ENCODE measurements at regions not wholly inside any gene's neighbourhood (a gene's known extent, or its start where the extent isn't known, plus 50 kb on each side); places are given as distances from the start of the nearest gene placed in this dataset.
"Not testable (repeated sequence)": the region's sequence is repeated elsewhere in the genome, so short reads cannot be mapped to it uniquely, and the experiment has no call there.

DNA sequence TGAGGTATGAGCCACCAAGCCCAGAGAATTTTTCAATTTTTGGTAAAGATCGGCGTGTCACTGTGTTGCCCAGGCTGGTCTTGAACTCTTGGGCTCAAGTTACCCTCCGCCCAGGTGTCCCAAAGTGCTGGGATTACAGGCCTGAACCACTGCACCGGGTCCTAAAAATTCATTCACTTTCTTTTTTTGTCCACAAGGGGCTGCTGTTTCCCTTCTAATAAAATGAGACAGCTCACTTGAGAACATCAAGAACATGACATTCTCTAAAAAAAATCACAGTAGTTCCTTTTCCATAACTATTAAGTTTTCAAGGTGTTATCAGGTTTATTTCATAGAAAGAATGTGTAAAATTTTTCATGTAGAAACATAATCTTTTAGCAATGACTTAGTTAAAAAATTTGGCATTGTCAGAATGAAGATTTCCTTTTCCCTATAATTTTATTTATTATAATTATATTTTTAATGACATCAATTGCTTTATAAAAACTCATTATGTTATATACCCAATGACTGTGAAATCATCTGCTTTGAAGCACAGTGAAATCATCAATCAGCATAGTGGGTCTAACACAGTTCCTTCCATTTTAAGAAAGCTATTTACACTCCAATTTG is 1723.8 kb upstream of the DEFB115 start:
- peak; percentile 39 for DNase-seq (ENCODE audit: low spot score)

DNA sequence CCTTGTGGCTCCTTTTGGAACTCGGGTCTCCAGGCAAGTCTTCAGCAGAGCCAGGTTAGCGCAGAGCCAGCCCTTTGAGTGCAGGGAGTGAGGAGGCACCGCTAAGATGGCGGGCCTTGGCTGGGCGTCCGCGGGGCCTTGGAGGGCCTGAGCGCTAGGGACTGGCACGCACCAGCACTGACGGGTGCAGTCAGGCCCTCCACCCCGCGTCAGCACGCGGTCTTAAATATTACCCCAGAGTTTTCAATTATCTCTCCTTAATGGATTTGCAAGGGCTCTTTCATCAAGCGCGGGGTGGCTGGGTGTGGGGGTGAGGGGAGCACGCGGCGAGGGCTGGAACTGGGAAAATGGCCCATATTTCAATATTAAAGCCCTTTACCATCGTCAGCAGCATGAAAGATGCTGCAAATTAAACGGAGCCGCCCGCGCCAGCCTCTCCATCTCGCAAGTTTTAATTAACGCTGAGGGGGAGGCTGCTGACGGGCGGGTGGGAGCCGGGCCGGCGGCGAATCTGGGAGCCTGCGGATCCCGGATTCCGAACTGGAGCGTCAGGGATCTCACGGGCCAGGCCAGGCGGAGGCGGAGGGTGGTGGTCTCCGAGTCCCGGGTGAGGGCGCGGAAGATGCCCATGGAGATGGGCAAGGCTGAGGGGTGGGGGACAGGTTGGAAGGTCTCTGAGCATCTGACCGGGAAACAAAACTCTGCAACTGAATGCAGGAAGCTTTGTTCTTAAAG is 1690.4 kb upstream of the DEFB115 start:
- not testable (repeated sequence) for DNase-seq (ENCODE audit: low spot score)

DNA sequence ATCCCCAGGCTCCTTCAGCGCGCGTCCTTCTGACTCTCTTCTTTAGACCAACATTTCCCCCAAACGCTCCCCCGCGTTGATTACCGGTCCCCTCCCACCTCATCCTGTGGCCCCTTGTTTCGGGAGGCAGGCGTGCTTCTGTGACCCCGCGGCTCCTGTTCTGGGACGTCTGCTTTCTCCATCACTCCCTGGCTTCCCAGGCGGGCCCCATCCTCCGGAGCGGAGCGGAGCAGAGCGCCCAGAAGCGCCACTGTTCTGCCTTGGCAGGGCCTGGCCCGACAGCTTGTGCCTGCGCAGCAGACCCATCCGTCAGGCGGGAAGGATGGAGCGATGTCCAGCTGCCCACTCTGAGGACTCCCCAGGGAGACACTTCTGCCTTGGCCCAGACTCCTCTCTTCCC is 1689.8 kb upstream of the DEFB115 start:
- DNase-seq (ENCODE audit: low spot score) = not testable (repeated sequence)

DNA sequence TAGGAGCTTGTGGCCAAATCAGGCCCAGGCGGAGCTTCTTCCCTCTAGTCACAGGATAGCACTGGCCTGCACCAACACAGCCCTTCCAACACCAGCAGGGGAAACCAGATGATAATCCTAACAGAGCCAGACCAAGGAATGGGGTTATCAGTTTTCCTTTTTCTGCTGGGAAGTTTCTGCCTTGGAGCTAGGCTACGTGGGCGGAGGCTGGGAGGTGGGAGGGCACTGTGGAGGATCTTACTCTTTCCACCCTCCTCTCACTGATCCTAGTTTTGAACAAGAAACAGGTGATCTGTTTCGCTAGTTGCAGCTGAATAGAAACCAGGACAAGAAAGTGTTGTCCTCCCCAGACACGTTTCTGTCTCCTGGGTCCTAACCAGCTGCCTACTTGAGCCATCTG is 1687.3 kb upstream of the DEFB115 start:
- not testable (repeated sequence) for DNase-seq (ENCODE audit: low spot score)

DNA sequence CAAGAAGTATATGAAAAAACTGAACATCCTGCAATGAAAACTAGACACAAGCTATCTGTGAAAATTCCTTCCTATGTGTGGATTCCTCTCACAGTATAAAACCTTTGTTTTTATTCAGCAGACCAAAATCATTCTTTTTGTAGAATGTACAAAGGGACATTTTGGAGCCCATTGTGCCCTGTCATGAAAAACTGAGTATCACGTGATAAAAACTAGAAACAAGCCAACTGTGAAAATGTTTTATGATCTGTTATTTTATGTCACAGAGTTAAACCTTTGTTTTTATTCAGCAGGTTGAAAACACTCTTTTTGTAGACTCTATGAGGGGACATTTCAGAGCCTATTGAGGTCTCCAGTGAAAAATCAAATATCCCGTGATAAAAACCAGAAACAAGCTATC is 1667.9 kb upstream of the DEFB115 start:
- not testable (repeated sequence) for DNase-seq (ENCODE audit: low spot score)

DNA sequence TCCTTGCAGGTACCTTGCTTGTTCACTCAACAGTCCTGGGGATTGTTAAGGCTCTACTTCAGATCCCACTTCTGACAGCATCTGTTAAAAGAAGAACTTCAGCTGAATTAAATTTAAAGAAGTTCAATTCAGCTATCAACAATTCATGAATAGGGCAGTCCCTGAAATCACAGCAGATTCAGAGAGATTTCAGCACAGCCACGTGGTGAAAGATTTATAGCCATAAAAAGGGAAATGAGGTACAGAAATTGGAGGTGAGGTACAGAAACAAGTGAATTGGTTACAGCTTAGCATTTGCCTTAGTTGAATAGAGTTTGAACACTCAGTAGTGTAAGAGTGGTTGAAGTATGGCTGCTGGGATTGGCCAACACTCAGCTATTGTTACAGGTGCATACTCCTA is 1653.3 kb upstream of the DEFB115 start:
- DNase-seq (ENCODE audit: low spot score) = not testable (repeated sequence)

DNA sequence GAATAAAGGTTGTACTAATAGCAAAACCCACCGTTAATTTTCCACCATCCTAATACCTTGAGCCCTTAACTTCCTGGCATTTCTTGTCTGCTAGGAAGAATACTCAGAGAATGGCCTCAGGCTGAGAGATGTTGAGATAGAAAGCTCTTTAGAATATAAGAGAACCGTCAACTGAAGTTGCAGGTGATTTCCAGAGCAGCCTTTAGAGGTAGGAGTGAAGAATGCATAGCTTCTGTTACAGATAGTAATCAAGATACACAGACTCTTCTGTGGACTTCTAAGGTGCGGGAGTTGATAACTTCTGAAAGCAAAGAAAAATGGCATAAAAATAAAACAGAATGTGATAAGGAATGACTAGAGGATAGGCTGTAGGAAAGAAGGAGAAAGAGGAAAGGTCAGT is 1651.3 kb upstream of the DEFB115 start:
- not testable (repeated sequence) for DNase-seq (ENCODE audit: low spot score)

DNA sequence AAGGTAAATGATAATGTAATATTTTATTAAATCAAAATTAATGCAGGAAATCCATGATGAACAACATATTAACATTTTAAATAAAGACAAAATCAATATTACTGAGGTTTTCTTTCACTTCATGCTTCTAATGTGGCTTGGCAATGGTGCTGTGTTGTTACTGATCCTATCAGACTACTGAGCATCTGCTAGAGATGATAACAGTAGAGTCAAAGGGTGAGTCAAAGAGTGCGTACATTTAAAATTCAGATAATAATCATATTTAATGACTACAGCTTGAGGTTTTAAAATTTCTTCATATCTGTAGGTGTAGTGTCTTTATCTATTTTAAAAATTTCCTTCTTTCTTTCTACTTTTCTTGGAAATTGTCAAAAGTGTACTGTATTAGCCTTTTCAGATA is 1628.1 kb upstream of the DEFB115 start:
- DNase-seq (ENCODE audit: low spot score) = not testable (repeated sequence)
